Smooth muscle cell (in vitro differentiated cells): ENCODE measurements at regions not wholly inside any gene's neighbourhood (a gene's known extent, or its start where the extent isn't known, plus 50 kb on each side); places are given as distances from the start of the nearest gene placed in this dataset.

Source experiments
- DNase-seq: peaks from one replicate; lab custom pipeline; 2025; ENCODE audit not compliant: unreplicated experiment; lab: John Stamatoyannopoulos, UW
- H2AFZ ChIP-seq: fragments of 200-600 bp; sonication (generic); 2 replicates; pipeline ENCODE4 v1.6.0; 2016; ENCODE audit warnings: antibody characterized with exemption, low read depth, mild to moderate bottlenecking
- H3F3A ChIP-seq: fragments of 200-600 bp; sonication (generic); 2 replicates; pipeline ENCODE4 v1.6.0; 2017; ENCODE audit warnings: antibody characterized with exemption, low read depth
- H3K27ac ChIP-seq: fragments of 200-600 bp; sonication (generic); 2 replicates; pipeline ENCODE4 v1.5.1; 2016; ENCODE audit warnings: low read depth, mild to moderate bottlenecking
- H3K27me3 ChIP-seq: fragments of 200-600 bp; sonication (generic); 2 replicates; pipeline ENCODE4 v1.6.1; 2016; ENCODE audit warnings: low read depth, mild to moderate bottlenecking
- H3K36me3 ChIP-seq: fragments of 200-600 bp; sonication (generic); 2 replicates; pipeline ENCODE4 v1.5.1; 2016; ENCODE audit warnings: low read depth
- H3K4me1 ChIP-seq: fragments of 200-600 bp; sonication (generic); 2 replicates; pipeline ENCODE4 v1.5.1; 2016; ENCODE audit warnings: low read depth
- H3K4me2 ChIP-seq: fragments of 200-600 bp; sonication (generic); 2 replicates; pipeline ENCODE4 v1.6.0; 2016; ENCODE audit warnings: mild to moderate bottlenecking
- H3K4me3 ChIP-seq: fragments of 200-600 bp; sonication (generic); 2 replicates; pipeline ENCODE4 v1.5.1; 2016; ENCODE audit warnings: mild to moderate bottlenecking
- H3K79me2 ChIP-seq: fragments of 200-600 bp; sonication (generic); 2 replicates; pipeline ENCODE4 v1.6.0; 2016; ENCODE audit warnings: low read depth, mild to moderate bottlenecking
- H3K9ac ChIP-seq: fragments of 200-600 bp; sonication (generic); 2 replicates; pipeline ENCODE4 v1.6.0; 2016; ENCODE audit warnings: low read depth
- H3K9me3 ChIP-seq: fragments of 200-600 bp; sonication (generic); replicated peaks from 2 replicates; pipeline ENCODE4 v1.5.1; 2016; ENCODE audit warnings: low read depth
- H4K20me1 ChIP-seq: fragments of 200-600 bp; sonication (generic); 2 replicates; pipeline ENCODE4 v1.6.0; 2016; ENCODE audit warnings: low read depth
- WGBS: methylation state at CpG from one replicate; pipeline ENCODE4 v1.1.7; 2016; ENCODE audit warnings: low lambda C conversion rate; 5-methylcytosine and 5-hydroxymethylcytosine counted together
- TF ChIP-seq, protein P1 (sequence below): fragments of 200-600 bp; sonication (generic); IDR thresholded peaks from 2 replicates; pipeline ENCODE4 v1.5.1; 2017; ENCODE audit warnings: borderline replicate concordance, mild to moderate bottlenecking, antibody characterized with exemption; ENCODE audit not compliant: insufficient read depth, poor library complexity, severe bottlenecking

DNA sequence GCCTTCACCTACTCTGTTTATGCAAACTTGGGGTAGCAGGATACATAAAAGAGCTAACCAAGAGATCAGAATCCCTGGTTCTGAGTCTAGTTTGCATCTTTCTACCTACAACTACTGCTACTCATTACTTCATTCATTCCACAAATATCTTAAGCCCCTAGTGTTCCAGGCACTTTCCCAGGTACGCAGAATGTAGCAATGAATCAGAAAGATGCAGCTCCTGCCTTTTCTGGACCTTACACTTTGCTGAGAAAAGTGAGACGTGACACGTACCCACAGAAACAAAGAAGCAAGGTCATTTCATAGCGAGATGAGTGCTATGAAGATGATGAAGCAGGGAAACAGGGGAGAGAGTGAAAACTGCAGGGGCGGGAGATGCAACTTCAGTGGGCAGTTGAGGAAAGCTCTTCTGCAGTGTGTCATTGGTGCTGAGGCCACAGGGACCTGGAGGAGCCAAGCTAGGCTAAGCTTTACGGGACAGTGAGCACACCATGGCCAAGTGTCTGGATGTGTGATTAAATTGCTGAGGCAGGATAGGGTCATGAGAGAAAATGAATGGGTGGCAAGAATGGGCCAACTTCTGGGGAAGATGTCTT, 167.9 kb downstream of the TNFSF18 start:
- Histone ChIP-seq H3K27me3 (no peaks in the 10 kb centered on the region), H3K79me2 (no peaks in the 10 kb centered on the region), H4K20me1 (no peaks in the 10 kb centered on the region), H3K4me1 (no peaks in the 10 kb centered on the region), H2AFZ (no peak overlapping the region), H3K36me3 (no peaks in the 10 kb centered on the region), H3K27ac (no peak overlapping the region), H3K9ac (no peak overlapping the region), H3K4me2 (no peak overlapping the region), H3K4me3 (no peak overlapping the region), H3F3A (no peaks in the 10 kb centered on the region), H3K9me3 (no peaks in the 10 kb centered on the region)
- TF ChIP-seq, protein P1, sequence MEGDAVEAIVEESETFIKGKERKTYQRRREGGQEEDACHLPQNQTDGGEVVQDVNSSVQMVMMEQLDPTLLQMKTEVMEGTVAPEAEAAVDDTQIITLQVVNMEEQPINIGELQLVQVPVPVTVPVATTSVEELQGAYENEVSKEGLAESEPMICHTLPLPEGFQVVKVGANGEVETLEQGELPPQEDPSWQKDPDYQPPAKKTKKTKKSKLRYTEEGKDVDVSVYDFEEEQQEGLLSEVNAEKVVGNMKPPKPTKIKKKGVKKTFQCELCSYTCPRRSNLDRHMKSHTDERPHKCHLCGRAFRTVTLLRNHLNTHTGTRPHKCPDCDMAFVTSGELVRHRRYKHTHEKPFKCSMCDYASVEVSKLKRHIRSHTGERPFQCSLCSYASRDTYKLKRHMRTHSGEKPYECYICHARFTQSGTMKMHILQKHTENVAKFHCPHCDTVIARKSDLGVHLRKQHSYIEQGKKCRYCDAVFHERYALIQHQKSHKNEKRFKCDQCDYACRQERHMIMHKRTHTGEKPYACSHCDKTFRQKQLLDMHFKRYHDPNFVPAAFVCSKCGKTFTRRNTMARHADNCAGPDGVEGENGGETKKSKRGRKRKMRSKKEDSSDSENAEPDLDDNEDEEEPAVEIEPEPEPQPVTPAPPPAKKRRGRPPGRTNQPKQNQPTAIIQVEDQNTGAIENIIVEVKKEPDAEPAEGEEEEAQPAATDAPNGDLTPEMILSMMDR: no peak
- 91% methylated on average over 6 of the region's 6 CpGs for WGBS
- DNase-seq: no peak

DNA sequence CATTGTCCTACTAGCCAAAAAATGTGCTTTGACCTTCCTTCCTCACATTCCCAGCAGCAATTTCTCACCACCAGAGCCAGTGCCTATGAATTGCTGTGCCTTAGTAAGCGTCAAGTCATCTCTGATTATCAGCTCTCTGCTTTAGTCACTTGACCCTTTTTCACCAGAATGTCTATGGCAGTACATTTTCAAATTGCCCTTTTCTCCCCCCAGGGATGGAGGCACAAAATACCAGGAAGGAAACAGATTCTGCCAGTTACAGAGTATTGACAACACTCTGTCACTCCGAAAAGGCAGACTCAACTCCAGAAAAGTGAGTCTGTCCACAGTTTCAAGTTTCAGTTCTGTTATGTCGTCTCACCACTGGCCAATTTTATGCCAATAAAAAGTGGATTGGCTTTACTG, 167.4 kb downstream of the TNFSF18 start:
- Histone ChIP-seq H4K20me1 (no peaks in the 10 kb centered on the region), H3K4me1 (no peaks in the 10 kb centered on the region), H3K9ac (no peak overlapping the region), H3K4me3 (no peak overlapping the region), H3K27me3 (no peaks in the 10 kb centered on the region), H3K9me3 (no peaks in the 10 kb centered on the region), H3K27ac (no peak overlapping the region), H3K36me3 (no peaks in the 10 kb centered on the region), H3F3A (no peaks in the 10 kb centered on the region), H3K79me2 (no peaks in the 10 kb centered on the region), H2AFZ (no peak overlapping the region), H3K4me2 (no peak overlapping the region)
- TF ChIP-seq, protein P1: no peak
- WGBS: 88% methylated on average over 3 of the region's 3 CpGs
- DNase-seq: no peak

- 65% methylated on average over 1 of the region's 1 CpG for WGBS
- H2AFZ ChIP-seq: no peak overlapping the region
- no peaks in the 10 kb centered on the region for H3K36me3 ChIP-seq
- TF ChIP-seq, protein P1: no peak
- no peak overlapping the region for H3K4me2 ChIP-seq
- no peak overlapping the region for H3K4me3 ChIP-seq
- H3K79me2 ChIP-seq: no peaks in the 10 kb centered on the region
- no peaks in the 10 kb centered on the region for H3K9me3 ChIP-seq
- H3K27me3 ChIP-seq: no peaks in the 10 kb centered on the region
- no peaks in the 10 kb centered on the region for H3K4me1 ChIP-seq
- H3F3A ChIP-seq: no peaks in the 10 kb centered on the region
- no peaks in the 10 kb centered on the region for H4K20me1 ChIP-seq
- DNase-seq: no peak
- no peak overlapping the region for H3K9ac ChIP-seq
- no peak overlapping the region for H3K27ac ChIP-seq
Observed at GRCh38 chr1:172883844-172884243, 166.9 kb downstream of the TNFSF18 start.

DNA sequence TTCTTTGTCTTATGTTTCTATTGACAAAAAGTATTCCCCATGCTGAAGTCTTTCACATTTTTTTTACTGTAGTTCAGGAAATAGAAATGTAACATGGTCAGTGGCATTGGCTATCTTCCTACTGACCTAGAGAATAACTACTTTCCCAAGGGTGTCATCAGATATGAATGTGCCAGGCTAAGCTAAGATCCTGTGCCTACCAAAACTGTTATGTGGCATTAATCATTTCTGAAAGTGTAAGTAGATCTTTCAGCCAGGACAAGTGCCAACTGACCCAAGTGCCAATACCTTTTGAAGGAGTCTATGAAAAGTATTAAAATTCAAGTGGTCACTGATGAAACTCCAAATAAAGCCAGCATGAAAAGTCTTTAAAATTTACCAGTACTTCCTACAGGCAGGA, 165.3 kb downstream of the TNFSF18 start:
- H3K4me2 ChIP-seq: no peak overlapping the region
- H3K79me2 ChIP-seq: no peaks in the 10 kb centered on the region
- H3K27me3 ChIP-seq: no peaks in the 10 kb centered on the region
- no peak overlapping the region for H3K27ac ChIP-seq
- H3K4me3 ChIP-seq: no peak overlapping the region
- H3K9ac ChIP-seq: no peak overlapping the region
- H3K4me1 ChIP-seq: no peaks in the 10 kb centered on the region
- TF ChIP-seq, protein P1: no peak
- no peaks in the 10 kb centered on the region for H4K20me1 ChIP-seq
- DNase-seq: no peak
- H2AFZ ChIP-seq: no peak overlapping the region
- no peaks in the 10 kb centered on the region for H3F3A ChIP-seq
- no peaks in the 10 kb centered on the region for H3K36me3 ChIP-seq
- no peaks in the 10 kb centered on the region for H3K9me3 ChIP-seq
